HG02623 (cell line): ENCODE measurements at regions not wholly inside any gene's neighbourhood (a gene's known extent, or its start where the extent isn't known, plus 50 kb on each side); places are given as distances from the start of the nearest gene placed in this dataset.

Experiments
- ATAC-seq: cut with Tn5 transposase; IDR thresholded peaks from one replicate; pipeline ENCODE4 v1.9.1; 2021; ENCODE audit warnings: moderate library complexity; ENCODE audit not compliant: unreplicated experiment

GRCh38 chr14:62081012-62081612 lies 318.9 kb downstream of the SNAPC1 start:
- ATAC-seq: peak; percentile 91

- ATAC-seq: no peak
Observed at GRCh38 chr14:62081951-62082350, 319.7 kb downstream of the SNAPC1 start.

GRCh38 chr14:62082779-62083178 lies 320.6 kb downstream of the SNAPC1 start:
- ATAC-seq: no peak

GRCh38 chr14:62084020-62084419 lies 321.8 kb downstream of the SNAPC1 start:
- no peak for ATAC-seq

- ATAC-seq: no peak
Observed at GRCh38 chr14:62087191-62087590, 325.0 kb downstream of the SNAPC1 start.

- no peak for ATAC-seq
Observed at GRCh38 chr14:62093736-62094135, 331.5 kb downstream of the SNAPC1 start.

- no peak for ATAC-seq
Observed at GRCh38 chr14:62097072-62097471, 334.9 kb downstream of the SNAPC1 start.

GRCh38 chr14:62097824-62098223 lies 335.6 kb downstream of the SNAPC1 start:
- no peak for ATAC-seq

- ATAC-seq: no peak
Observed at GRCh38 chr14:62098357-62098756, 336.1 kb downstream of the SNAPC1 start.

- no peak for ATAC-seq
Observed at GRCh38 chr14:62099091-62099490, 336.9 kb downstream of the SNAPC1 start.

- no peak for ATAC-seq
Observed at GRCh38 chr14:62101189-62101588, 339.0 kb downstream of the SNAPC1 start.

GRCh38 chr14:62101673-62102348 lies 339.6 kb downstream of the SNAPC1 start:
- ATAC-seq: no peak

GRCh38 chr14:62102349-62102725 lies 340.1 kb downstream of the SNAPC1 start:
- no peak for ATAC-seq

- no peak for ATAC-seq
Observed at GRCh38 chr14:62103464-62103863, 341.2 kb downstream of the SNAPC1 start.

- no peak for ATAC-seq
Observed at GRCh38 chr14:62110941-62111340, 348.7 kb downstream of the SNAPC1 start.

GRCh38 chr14:62117010-62117750 lies 355.0 kb downstream of the SNAPC1 start:
- ATAC-seq: peak; percentile 95

GRCh38 chr14:62117751-62118105 lies 355.5 kb downstream of the SNAPC1 start:
- no peak for ATAC-seq

- no peak for ATAC-seq
Observed at GRCh38 chr14:62118461-62118860, 356.2 kb downstream of the SNAPC1 start.

- no peak for ATAC-seq
Observed at GRCh38 chr14:62118871-62119270, 356.7 kb downstream of the SNAPC1 start.

- ATAC-seq: peak; percentile 51
Observed at GRCh38 chr14:62123961-62124360, 361.7 kb downstream of the SNAPC1 start.

- ATAC-seq: no peak
Observed at GRCh38 chr14:62125793-62126192, 363.6 kb downstream of the SNAPC1 start.

GRCh38 chr14:62126879-62127478 lies 364.8 kb downstream of the SNAPC1 start:
- ATAC-seq: no peak
